ENCODE measurements at regions not wholly inside any gene's neighbourhood (a gene's known extent, or its start where the extent isn't known, plus 50 kb on each side); places are given as distances from the start of the nearest gene placed in this dataset.
"Not testable (repeated sequence)": the region's sequence is repeated elsewhere in the genome, so short reads cannot be mapped to it uniquely, and the experiment has no call there.

- H3K9me3 ChIP-seq (ENCODE audit: control insufficient read depth, low read length): no peaks in the 10 kb centered on the region
- no peak overlapping the region for H3K9ac ChIP-seq (ENCODE audit: low read length)
- no peaks in the 10 kb centered on the region for H3K27me3 ChIP-seq (ENCODE audit: control insufficient read depth, insufficient read depth, low read length)
- H3K4me3 ChIP-seq (ENCODE audit: low read length): no peak overlapping the region
- no peaks in the 10 kb centered on the region for H3K4me1 ChIP-seq (ENCODE audit: control insufficient read depth, insufficient read depth, low read length)
- no peaks in the 10 kb centered on the region for H3K36me3 ChIP-seq (ENCODE audit: control insufficient read depth, insufficient read depth, low read length)
Observed at GRCh38 chr5:166883016-166883415, 1408.4 kb upstream of the WWC1 start.

GRCh38 chr5:166898166-166898565, 1393.3 kb upstream of the WWC1 start:
- Histone ChIP-seq H3K36me3 (ENCODE audit: control insufficient read depth, insufficient read depth, low read length) (no peaks in the 10 kb centered on the region), H3K9me3 (ENCODE audit: control insufficient read depth, low read length) (no peaks in the 10 kb centered on the region), H3K4me1 (ENCODE audit: control insufficient read depth, insufficient read depth, low read length) (no peaks in the 10 kb centered on the region), H3K9ac (ENCODE audit: low read length) (no peak overlapping the region), H3K4me3 (ENCODE audit: low read length) (no peak overlapping the region), H3K27me3 (ENCODE audit: control insufficient read depth, insufficient read depth, low read length) (no peaks in the 10 kb centered on the region)

- Histone ChIP-seq H3K9me3 (ENCODE audit: control insufficient read depth, low read length) (no peaks in the 10 kb centered on the region), H3K4me3 (ENCODE audit: low read length) (no peak overlapping the region), H3K9ac (ENCODE audit: low read length) (no peak overlapping the region), H3K4me1 (ENCODE audit: control insufficient read depth, insufficient read depth, low read length) (no peaks in the 10 kb centered on the region), H3K36me3 (ENCODE audit: control insufficient read depth, insufficient read depth, low read length) (no peaks in the 10 kb centered on the region), H3K27me3 (ENCODE audit: control insufficient read depth, insufficient read depth, low read length) (no peaks in the 10 kb centered on the region)
Observed at GRCh38 chr5:166899343-166899742, 1392.1 kb upstream of the WWC1 start.

GRCh38 chr5:166904571-166904970, 1386.9 kb upstream of the WWC1 start:
- Histone ChIP-seq H3K4me1 (ENCODE audit: control insufficient read depth, insufficient read depth, low read length) (no peaks in the 10 kb centered on the region), H3K9ac (ENCODE audit: low read length) (no peak overlapping the region), H3K27me3 (ENCODE audit: control insufficient read depth, insufficient read depth, low read length) (no peaks in the 10 kb centered on the region), H3K4me3 (ENCODE audit: low read length) (no peak overlapping the region), H3K9me3 (ENCODE audit: control insufficient read depth, low read length) (no peaks in the 10 kb centered on the region), H3K36me3 (ENCODE audit: control insufficient read depth, insufficient read depth, low read length) (no peaks in the 10 kb centered on the region)

- Histone ChIP-seq H3K36me3 (ENCODE audit: control insufficient read depth, insufficient read depth, low read length) (no peaks in the 10 kb centered on the region), H3K27me3 (ENCODE audit: control insufficient read depth, insufficient read depth, low read length) (no peaks in the 10 kb centered on the region), H3K4me1 (ENCODE audit: control insufficient read depth, insufficient read depth, low read length) (no peaks in the 10 kb centered on the region), H3K4me3 (ENCODE audit: low read length) (no peak overlapping the region), H3K9me3 (ENCODE audit: control insufficient read depth, low read length) (no peaks in the 10 kb centered on the region), H3K9ac (ENCODE audit: low read length) (no peak overlapping the region)
Observed at GRCh38 chr5:166906991-166907713, 1384.3 kb upstream of the WWC1 start.

GRCh38 chr5:166909040-166909439, 1382.4 kb upstream of the WWC1 start:
- no peaks in the 10 kb centered on the region for H3K4me1 ChIP-seq (ENCODE audit: control insufficient read depth, insufficient read depth, low read length)
- H3K9ac ChIP-seq (ENCODE audit: low read length): no peak overlapping the region
- H3K9me3 ChIP-seq (ENCODE audit: control insufficient read depth, low read length): no peaks in the 10 kb centered on the region
- no peak overlapping the region for H3K4me3 ChIP-seq (ENCODE audit: low read length)
- no peaks in the 10 kb centered on the region for H3K36me3 ChIP-seq (ENCODE audit: control insufficient read depth, insufficient read depth, low read length)
- no peaks in the 10 kb centered on the region for H3K27me3 ChIP-seq (ENCODE audit: control insufficient read depth, insufficient read depth, low read length)

GRCh38 chr5:166909926-166910325, 1381.5 kb upstream of the WWC1 start:
- H3K4me1 ChIP-seq (ENCODE audit: control insufficient read depth, insufficient read depth, low read length): no peaks in the 10 kb centered on the region
- no peaks in the 10 kb centered on the region for H3K9me3 ChIP-seq (ENCODE audit: control insufficient read depth, low read length)
- H3K4me3 ChIP-seq (ENCODE audit: low read length): no peak overlapping the region
- H3K9ac ChIP-seq (ENCODE audit: low read length): no peak overlapping the region
- H3K27me3 ChIP-seq (ENCODE audit: control insufficient read depth, insufficient read depth, low read length): no peaks in the 10 kb centered on the region
- H3K36me3 ChIP-seq (ENCODE audit: control insufficient read depth, insufficient read depth, low read length): no peaks in the 10 kb centered on the region

GRCh38 chr5:166910995-166911394, 1380.5 kb upstream of the WWC1 start:
- H3K4me3 ChIP-seq (ENCODE audit: low read length): no peak overlapping the region
- no peak overlapping the region for H3K9ac ChIP-seq (ENCODE audit: low read length)
- no peaks in the 10 kb centered on the region for H3K9me3 ChIP-seq (ENCODE audit: control insufficient read depth, low read length)
- no peaks in the 10 kb centered on the region for H3K36me3 ChIP-seq (ENCODE audit: control insufficient read depth, insufficient read depth, low read length)
- no peaks in the 10 kb centered on the region for H3K4me1 ChIP-seq (ENCODE audit: control insufficient read depth, insufficient read depth, low read length)
- no peaks in the 10 kb centered on the region for H3K27me3 ChIP-seq (ENCODE audit: control insufficient read depth, insufficient read depth, low read length)

GRCh38 chr5:166916021-166916420, 1375.4 kb upstream of the WWC1 start:
- Histone ChIP-seq H3K36me3 (ENCODE audit: control insufficient read depth, insufficient read depth, low read length) (no peaks in the 10 kb centered on the region), H3K4me3 (ENCODE audit: low read length) (no peak overlapping the region), H3K27me3 (ENCODE audit: control insufficient read depth, insufficient read depth, low read length) (no peaks in the 10 kb centered on the region), H3K4me1 (ENCODE audit: control insufficient read depth, insufficient read depth, low read length) (no peaks in the 10 kb centered on the region), H3K9me3 (ENCODE audit: control insufficient read depth, low read length) (no peaks in the 10 kb centered on the region), H3K9ac (ENCODE audit: low read length) (no peak overlapping the region)

GRCh38 chr5:166926138-166926537, 1365.3 kb upstream of the WWC1 start:
- no peaks in the 10 kb centered on the region for H3K9me3 ChIP-seq (ENCODE audit: control insufficient read depth, low read length)
- H3K27me3 ChIP-seq (ENCODE audit: control insufficient read depth, insufficient read depth, low read length): no peaks in the 10 kb centered on the region
- H3K4me1 ChIP-seq (ENCODE audit: control insufficient read depth, insufficient read depth, low read length): no peaks in the 10 kb centered on the region
- H3K36me3 ChIP-seq (ENCODE audit: control insufficient read depth, insufficient read depth, low read length): no peaks in the 10 kb centered on the region
- H3K9ac ChIP-seq (ENCODE audit: low read length): no peak overlapping the region
- H3K4me3 ChIP-seq (ENCODE audit: low read length): no peak overlapping the region

GRCh38 chr5:166926806-166927475, 1364.5 kb upstream of the WWC1 start:
- H3K36me3 ChIP-seq (ENCODE audit: control insufficient read depth, insufficient read depth, low read length); H3K4me3 ChIP-seq (ENCODE audit: low read length); H3K9me3 ChIP-seq (ENCODE audit: control insufficient read depth, low read length); H3K27me3 ChIP-seq (ENCODE audit: control insufficient read depth, insufficient read depth, low read length); H3K9ac ChIP-seq (ENCODE audit: low read length); H3K4me1 ChIP-seq (ENCODE audit: control insufficient read depth, insufficient read depth, low read length): not testable (repeated sequence)

- Histone ChIP-seq H3K9me3 (ENCODE audit: control insufficient read depth, low read length) (no peaks in the 10 kb centered on the region), H3K4me3 (ENCODE audit: low read length) (no peak overlapping the region)
Observed at GRCh38 chr5:166936351-166936750, 1355.1 kb upstream of the WWC1 start.

More at GRCh38 chr5:166936351-166936750, 1355.1 kb upstream of the WWC1 start:
- no peaks in the 10 kb centered on the region for H3K27me3 ChIP-seq (ENCODE audit: control insufficient read depth, insufficient read depth, low read length)
- no peaks in the 10 kb centered on the region for H3K36me3 ChIP-seq (ENCODE audit: control insufficient read depth, insufficient read depth, low read length)
- H3K4me1 ChIP-seq (ENCODE audit: control insufficient read depth, insufficient read depth, low read length): no peaks in the 10 kb centered on the region
- H3K9ac ChIP-seq (ENCODE audit: low read length): no peak overlapping the region

All from mucosa of stomach (tissue), 1 donor.